CD14-positive monocyte (primary cell): ENCODE measurements at regions not wholly inside any gene's neighbourhood (a gene's known extent, or its start where the extent isn't known, plus 50 kb on each side); places are given as distances from the start of the nearest gene placed in this dataset.

ENCODE experiments used
- DNase-seq, 3 donors: peaks; one replicate each; pipeline ENCODE4 v3.0.0-alpha.2; 2011 to 2022
- H2AFZ ChIP-seq: 2 replicates; pipeline ENCODE4 v1.6.0; 2012; ENCODE audit warnings: mild to moderate bottlenecking, low read depth, low read length, inconsistent platforms; ENCODE audit not compliant: insufficient read depth, poor library complexity, severe bottlenecking
- H3K27ac ChIP-seq, 2 donors: 1 replicate in 1 of 2; 2 replicates in 1 of 2; pipeline ENCODE4 v1.5.1; 2012 to 2013; ENCODE audit warnings: low read length in 2 of 2, control low read depth in 1 of 2, inconsistent platforms in 1 of 2, low read depth in 1 of 2, mild to moderate bottlenecking in 1 of 2
- H3K27me3 ChIP-seq, 2 donors: one replicate each; pipeline versions ENCODE4 v1.6.0 to v1.6.1; 2011 to 2013; ENCODE audit warnings: low read length in 2 of 2; ENCODE audit not compliant: control insufficient read depth in 2 of 2, insufficient read depth in 2 of 2
- H3K36me3 ChIP-seq, 2 donors: replicated peaks in 1 of 2; 1 replicate in 1 of 2; 2 replicates in 1 of 2; pipeline versions ENCODE4 v1.5.1 to v1.6.1; 2012 to 2013; ENCODE audit warnings: low read length in 2 of 2, control low read depth in 1 of 2, inconsistent platforms in 1 of 2, mild to moderate bottlenecking in 1 of 2; ENCODE audit not compliant: insufficient read depth in 2 of 2, control insufficient read depth in 1 of 2
- H3K4me1 ChIP-seq, 2 donors: 1 replicate in 1 of 2; 2 replicates in 1 of 2; pipeline versions ENCODE4 v1.5.1 to v1.6.1; 2012 to 2013; ENCODE audit warnings: low read length in 2 of 2, control low read depth in 1 of 2, inconsistent platforms in 1 of 2, mild to moderate bottlenecking in 1 of 2, moderate library complexity in 1 of 2; ENCODE audit not compliant: insufficient read depth in 2 of 2, control insufficient read depth in 1 of 2
- H3K4me2 ChIP-seq: replicated peaks from 2 replicates; pipeline ENCODE3; 2012; ENCODE audit warnings: low read length, moderate library complexity, mild to moderate bottlenecking; ENCODE audit not compliant: poor library complexity, severe bottlenecking; ENCODE audit errors: extremely low read depth
- H3K4me3 ChIP-seq, 3 experiments: fragments of 200-600 bp in 1 of 3; sonication (generic) in 1 of 3; replicated peaks in 1 of 3; 1 replicate in 2 of 3; 2 replicates in 1 of 3; pipeline ENCODE4 v1.5.1; 2011 to 2013; ENCODE audit warnings: low read length in 3 of 3, mild to moderate bottlenecking in 3 of 3, control low read depth in 2 of 3, low read depth in 2 of 3, inconsistent platforms in 1 of 3, moderate library complexity in 1 of 3
- H3K79me2 ChIP-seq: 2 replicates; pipeline ENCODE4 v1.6.0; 2012; ENCODE audit warnings: mild to moderate bottlenecking, control low read depth, inconsistent platforms, low read length, moderate library complexity; ENCODE audit not compliant: insufficient read depth
- H3K9ac ChIP-seq: 2 replicates; pipeline ENCODE4 v1.6.0; 2017; ENCODE audit warnings: low read length, mild to moderate bottlenecking; ENCODE audit not compliant: insufficient read depth, poor library complexity, severe bottlenecking
- H3K9me3 ChIP-seq, 2 donors: replicated peaks in 1 of 2; 1 replicate in 1 of 2; 2 replicates in 1 of 2; pipeline versions ENCODE4 v1.5.1 to v1.6.1; 2012 to 2013; ENCODE audit warnings: low read length in 2 of 2, control low read depth in 1 of 2; ENCODE audit not compliant: control insufficient read depth in 1 of 2, insufficient read depth in 1 of 2
- H4K20me1 ChIP-seq: 2 replicates; pipeline ENCODE4 v1.6.0; 2012; ENCODE audit warnings: mild to moderate bottlenecking, low read length, control low read depth, moderate library complexity; ENCODE audit not compliant: insufficient read depth
- H3K27ac Mint-ChIP-seq, 7 donors: one replicate each; pipeline ENCODE4 v1.8.0; 2020; ENCODE audit warnings: mild to moderate bottlenecking in 7 of 7, mixed read lengths in 7 of 7, moderate library complexity in 6 of 7, inconsistent platforms in 2 of 7
- H3K27me3 Mint-ChIP-seq, 3 donors: one replicate each; pipeline ENCODE4 v1.8.0; 2021 to 2022; ENCODE audit warnings: low read depth in 3 of 3, mild to moderate bottlenecking in 3 of 3, mixed read lengths in 3 of 3, moderate library complexity in 3 of 3, inconsistent platforms in 1 of 3
- H3K36me3 Mint-ChIP-seq, 2 donors: one replicate each; pipeline ENCODE4 v1.8.0; 2020; ENCODE audit warnings: mixed read lengths in 2 of 2, inconsistent platforms in 1 of 2, mild to moderate bottlenecking in 1 of 2
- H3K4me1 Mint-ChIP-seq: one replicate; pipeline ENCODE4 v1.8.0; 2020; ENCODE audit warnings: mild to moderate bottlenecking, mixed read lengths
- H3K4me3 Mint-ChIP-seq, 2 donors: one replicate each; pipeline ENCODE4 v1.8.0; 2020; ENCODE audit warnings: mild to moderate bottlenecking in 2 of 2, mixed read lengths in 2 of 2, moderate library complexity in 1 of 2
- H3K9me3 Mint-ChIP-seq, 7 donors: one replicate each; pipeline ENCODE4 v1.8.0; 2020 to 2022; ENCODE audit warnings: mixed read lengths in 7 of 7, mild to moderate bottlenecking in 6 of 7, moderate library complexity in 6 of 7, inconsistent platforms in 2 of 7
- WGBS: methylation state at CpG from one replicate; pipeline ENCODE4 v1.1.5; 2013; ENCODE audit warnings: missing lambda C conversion rate; ENCODE audit not compliant: insufficient coverage; 5-methylcytosine and 5-hydroxymethylcytosine counted together
- intact Hi-C, 2 donors: fragments of 100-400 bp; cut with micrococcal nuclease; formaldehyde crosslinking; loops; one replicate each; pipeline versions ENCODE4 v1.15.0 to v1.15.1; 2023
- TF ChIP-seq, protein P1 (sequence below): fragments of 200-600 bp; IDR thresholded peaks from one replicate; pipeline ENCODE4 v1.8.0; 2022; ENCODE audit warnings: antibody characterized with exemption, mild to moderate bottlenecking

DNA sequence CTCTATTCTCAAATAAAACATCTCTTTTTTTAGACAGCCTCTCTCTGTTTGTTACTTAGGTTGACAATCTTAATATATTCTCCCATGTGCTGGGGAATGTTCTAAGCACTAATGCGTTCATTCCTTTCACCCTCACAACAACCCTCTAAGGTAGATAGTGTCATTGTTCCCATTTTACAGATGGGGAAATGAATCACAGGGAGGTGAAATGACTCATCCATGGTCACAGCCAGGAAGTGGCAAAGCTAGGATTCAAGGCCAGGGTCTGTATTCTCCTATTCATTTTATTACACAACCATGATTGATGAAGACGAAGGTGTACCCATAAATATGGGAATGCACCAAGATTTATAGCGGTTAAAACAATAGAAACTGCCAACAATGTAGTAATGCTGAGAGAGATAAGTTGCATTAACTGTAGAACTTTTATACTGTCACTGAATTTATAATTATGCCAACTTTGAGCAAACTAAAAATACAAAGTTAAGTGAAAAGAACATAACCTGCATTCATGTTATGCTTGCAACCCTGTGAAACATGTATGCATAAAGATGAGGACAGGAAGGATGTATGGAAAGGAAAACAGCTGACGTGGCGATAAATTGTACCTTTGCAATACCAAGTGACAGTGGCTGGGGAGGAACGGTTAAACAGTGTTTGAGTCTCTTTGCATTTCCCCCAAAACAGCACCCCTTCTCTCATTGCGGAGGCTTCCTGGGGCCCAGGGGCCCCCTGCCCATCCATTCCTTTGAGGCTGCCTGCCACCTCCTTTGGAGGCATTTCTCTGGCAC, 257.7 kb upstream of the AGAP1 start:
- no peak overlapping the region for H3K4me3 ChIP-seq
- H3K4me1 ChIP-seq, result no peaks in the 10 kb centered on the region
- no peak overlapping the region for H3K4me2 ChIP-seq
- H3K9me3 Mint-ChIP-seq, result no peaks in the 10 kb centered on the region
- WGBS, result 89% methylated on average over 1 of the region's 7 CpGs
- TF ChIP-seq, protein P1, sequence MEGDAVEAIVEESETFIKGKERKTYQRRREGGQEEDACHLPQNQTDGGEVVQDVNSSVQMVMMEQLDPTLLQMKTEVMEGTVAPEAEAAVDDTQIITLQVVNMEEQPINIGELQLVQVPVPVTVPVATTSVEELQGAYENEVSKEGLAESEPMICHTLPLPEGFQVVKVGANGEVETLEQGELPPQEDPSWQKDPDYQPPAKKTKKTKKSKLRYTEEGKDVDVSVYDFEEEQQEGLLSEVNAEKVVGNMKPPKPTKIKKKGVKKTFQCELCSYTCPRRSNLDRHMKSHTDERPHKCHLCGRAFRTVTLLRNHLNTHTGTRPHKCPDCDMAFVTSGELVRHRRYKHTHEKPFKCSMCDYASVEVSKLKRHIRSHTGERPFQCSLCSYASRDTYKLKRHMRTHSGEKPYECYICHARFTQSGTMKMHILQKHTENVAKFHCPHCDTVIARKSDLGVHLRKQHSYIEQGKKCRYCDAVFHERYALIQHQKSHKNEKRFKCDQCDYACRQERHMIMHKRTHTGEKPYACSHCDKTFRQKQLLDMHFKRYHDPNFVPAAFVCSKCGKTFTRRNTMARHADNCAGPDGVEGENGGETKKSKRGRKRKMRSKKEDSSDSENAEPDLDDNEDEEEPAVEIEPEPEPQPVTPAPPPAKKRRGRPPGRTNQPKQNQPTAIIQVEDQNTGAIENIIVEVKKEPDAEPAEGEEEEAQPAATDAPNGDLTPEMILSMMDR, result no peak
- H3K9me3 ChIP-seq, result no peaks in the 10 kb centered on the region
- H3K4me1 Mint-ChIP-seq, result no peaks in the 10 kb centered on the region
- no peak overlapping the region for H3K27ac Mint-ChIP-seq
- H3K36me3 Mint-ChIP-seq, result no peaks in the 10 kb centered on the region
- intact Hi-C loops, result no loop called here
- H4K20me1 ChIP-seq, result no peaks in the 10 kb centered on the region
- H3K27ac ChIP-seq, result no peak overlapping the region
- no peaks in the 10 kb centered on the region for H3K36me3 ChIP-seq
- H2AFZ ChIP-seq, result no peak overlapping the region
- DNase-seq, result no peak
- H3K4me3 Mint-ChIP-seq, result no peak overlapping the region
- H3K27me3 ChIP-seq, result no peaks in the 10 kb centered on the region
- no peaks in the 10 kb centered on the region for H3K79me2 ChIP-seq
- H3K9ac ChIP-seq, result no peak overlapping the region
- peaks cover 0 to 14% (median 6%) of the 10 kb centered on the region in 3 donors for H3K27me3 Mint-ChIP-seq

DNA sequence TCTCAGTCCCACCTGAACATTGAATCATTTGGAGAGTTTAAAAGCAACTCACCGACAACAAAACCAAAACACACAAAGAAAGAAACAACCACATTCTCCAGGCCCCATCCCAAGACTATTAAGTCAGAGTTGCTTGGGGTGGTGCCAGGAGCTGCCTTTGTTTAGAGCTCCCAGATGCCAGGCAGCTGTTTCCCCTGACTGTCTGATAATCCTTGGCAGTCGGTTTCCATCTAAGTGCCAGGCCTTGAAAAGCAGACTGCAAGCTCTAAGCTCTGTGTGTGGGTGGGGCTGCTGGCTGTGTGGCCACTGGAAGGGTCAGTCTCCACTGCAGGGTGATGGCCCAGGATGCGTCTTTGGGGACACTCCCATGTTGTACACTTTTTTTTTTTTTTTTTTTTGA, 255.3 kb upstream of the AGAP1 start:
- Histone ChIP-seq H3K27ac (no peak overlapping the region), H3K9me3 (no peaks in the 10 kb centered on the region), H2AFZ (no peak overlapping the region), H3K4me2 (no peak overlapping the region), H3K9ac (no peak overlapping the region), H4K20me1 (no peaks in the 10 kb centered on the region), H3K36me3 (no peaks in the 10 kb centered on the region), H3K4me3 (no peak overlapping the region), H3K79me2 (no peaks in the 10 kb centered on the region), H3K27me3 (no peaks in the 10 kb centered on the region), H3K4me1 (no peaks in the 10 kb centered on the region)
- TF ChIP-seq, protein P1, result no peak
- peaks cover 2 to 12% (median 10%) of the 10 kb centered on the region in 3 donors for H3K27me3 Mint-ChIP-seq
- 14% methylated on average over 1 of the region's 3 CpGs for WGBS
- no peaks in the 10 kb centered on the region for H3K4me1 Mint-ChIP-seq
- no peaks in the 10 kb centered on the region for H3K9me3 Mint-ChIP-seq
- intact Hi-C loops, result no loop called here
- H3K27ac Mint-ChIP-seq, result no peak overlapping the region
- no peak overlapping the region for H3K4me3 Mint-ChIP-seq
- DNase-seq, result no peak
- no peaks in the 10 kb centered on the region for H3K36me3 Mint-ChIP-seq
